C4-2B (cell line): ENCODE measurements at regions not wholly inside any gene's neighbourhood (a gene's known extent, or its start where the extent isn't known, plus 50 kb on each side); places are given as distances from the start of the nearest gene placed in this dataset.
"Not testable (repeated sequence)": the region's sequence is repeated elsewhere in the genome, so short reads cannot be mapped to it uniquely, and the experiment has no call there.

Experiments
- H3K27ac ChIP-seq: fragments of 450-650 bp; 2 replicates; pipeline ENCODE4 v1.5.1; 2017
- CTCF ChIP-seq: fragments of 450-650 bp; conservative IDR thresholded peaks from 2 replicates; pipeline ENCODE4 v1.5.1; 2017; ENCODE audit warnings: mild to moderate bottlenecking
- ZFX ChIP-seq: fragments of 450-650 bp; IDR thresholded peaks from 2 replicates; pipeline ENCODE4 v1.6.1; 2017

GRCh38 chr15:47066392-47066791 lies 650.9 kb upstream of the SEMA6D start:
- TF ChIP-seq CTCF (no peak), ZFX (no peak)
- no peak overlapping the region for H3K27ac ChIP-seq

GRCh38 chr15:47077846-47078245 lies 639.5 kb upstream of the SEMA6D start:
- H3K27ac ChIP-seq, result not testable (repeated sequence)

- no peak overlapping the region for H3K27ac ChIP-seq
- no peak for TF ChIP-seq CTCF
- TF ChIP-seq ZFX, result no peak
Measured at GRCh38 chr15:47095833-47096232, 621.5 kb upstream of the SEMA6D start.

GRCh38 chr15:47098526-47098925 lies 618.8 kb upstream of the SEMA6D start:
- H3K27ac ChIP-seq, result not testable (repeated sequence)

GRCh38 chr15:47099801-47100200 lies 617.5 kb upstream of the SEMA6D start:
- H3K27ac ChIP-seq, result not testable (repeated sequence)

- not testable (repeated sequence) for H3K27ac ChIP-seq
Measured at GRCh38 chr15:47108800-47109199, 608.5 kb upstream of the SEMA6D start.

- TF ChIP-seq CTCF (no peak; the same call in 1 of the 2 replicates), ZFX (no peak)
Measured at GRCh38 chr15:47116698-47117097, 600.6 kb upstream of the SEMA6D start.

GRCh38 chr15:47119349-47119748 lies 598.0 kb upstream of the SEMA6D start:
- TF ChIP-seq ZFX (no peak), CTCF (no peak)
- H3K27ac ChIP-seq, result no peak overlapping the region

More at GRCh38 chr15:47116698-47117097, 600.6 kb upstream of the SEMA6D start:
- no peak overlapping the region for H3K27ac ChIP-seq

- TF ChIP-seq CTCF, result no peak
- no peak for TF ChIP-seq ZFX
- no peak overlapping the region for H3K27ac ChIP-seq
Measured at GRCh38 chr15:47124430-47125102, 592.7 kb upstream of the SEMA6D start.

- TF ChIP-seq ZFX (no peak), CTCF (no peak)
Measured at GRCh38 chr15:47129033-47129432, 588.3 kb upstream of the SEMA6D start.

GRCh38 chr15:47131450-47131849 lies 585.9 kb upstream of the SEMA6D start:
- not testable (repeated sequence) for H3K27ac ChIP-seq

More at GRCh38 chr15:47129033-47129432, 588.3 kb upstream of the SEMA6D start:
- no peak overlapping the region for H3K27ac ChIP-seq
